Activated T-helper 1 cell treated with anti-CD3 and anti-CD28 coated beads, Interleukin-12 subunit alpha, Interleukin-12 subunit beta, Interleukin-2, Interleukin-4 antibody, amounts not matched to agents 30 ng/mL and 10 ng/mL and 1 ng/mL, durations not matched to agents 14 hours and 24 hours and 36 hours (primary cell): ENCODE measurements at regions not wholly inside any gene's neighbourhood (a gene's known extent, or its start where the extent isn't known, plus 50 kb on each side); places are given as distances from the start of the nearest gene placed in this dataset.

Experiments
- DNase-seq: peaks from one replicate; pipeline ENCODE4 v3.0.0; 2021; ENCODE audit warnings: low spot score
- H3K27ac Mint-ChIP-seq: one replicate; pipeline ENCODE4 v1.8.0; 2021; ENCODE audit warnings: mild to moderate bottlenecking, mixed read lengths
- H3K27me3 Mint-ChIP-seq: one replicate; pipeline ENCODE4 v1.8.0; 2022; ENCODE audit warnings: mild to moderate bottlenecking, moderate library complexity, mixed read lengths; ENCODE audit not compliant: insufficient read depth
- H3K36me3 Mint-ChIP-seq: one replicate; pipeline ENCODE4 v1.8.0; 2021; ENCODE audit warnings: low read depth, mixed read lengths
- H3K4me1 Mint-ChIP-seq: one replicate; pipeline ENCODE4 v1.8.0; 2021; ENCODE audit warnings: low read depth, mixed read lengths
- H3K4me3 Mint-ChIP-seq: one replicate; pipeline ENCODE4 v1.8.0; 2021; ENCODE audit warnings: mild to moderate bottlenecking, moderate library complexity, mixed read lengths
- H3K9me3 Mint-ChIP-seq: one replicate; pipeline ENCODE4 v1.8.0; 2021; ENCODE audit warnings: mixed read lengths
- intact Hi-C: fragments of 100-400 bp; cut with micrococcal nuclease; formaldehyde crosslinking; loops from one replicate; pipeline ENCODE4 v1.15.1; 2024

DNA sequence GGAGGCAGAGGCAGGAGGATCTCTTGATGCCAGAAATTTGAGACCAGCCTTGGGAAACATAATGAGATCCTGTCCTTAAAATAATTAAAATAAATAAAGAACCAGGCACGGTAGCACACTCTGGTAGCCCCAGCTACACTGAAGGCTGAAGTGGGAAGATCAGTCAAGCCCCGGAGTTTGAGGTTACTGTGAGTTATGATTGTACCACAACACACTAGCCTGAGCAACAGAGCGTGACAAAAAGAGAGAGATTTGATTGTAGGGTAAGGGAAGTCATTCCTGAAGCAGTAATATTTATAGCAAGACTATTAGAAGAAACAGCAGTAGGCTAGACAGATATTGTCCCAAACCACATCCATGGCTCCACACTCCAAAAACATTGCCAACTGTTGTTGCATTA, 1408.4 kb upstream of the TENM4 start:
- DNase-seq, result no peak
- Mint-ChIP-seq H3K4me3 (no peak overlapping the region), H3K9me3 (peaks cover 6% of the 10 kb centered on the region), H3K4me1 (no peaks in the 10 kb centered on the region), H3K27me3 (no peaks in the 10 kb centered on the region), H3K27ac (no peak overlapping the region), H3K36me3 (no peaks in the 10 kb centered on the region)
- intact Hi-C loops, result no loop called here

DNA sequence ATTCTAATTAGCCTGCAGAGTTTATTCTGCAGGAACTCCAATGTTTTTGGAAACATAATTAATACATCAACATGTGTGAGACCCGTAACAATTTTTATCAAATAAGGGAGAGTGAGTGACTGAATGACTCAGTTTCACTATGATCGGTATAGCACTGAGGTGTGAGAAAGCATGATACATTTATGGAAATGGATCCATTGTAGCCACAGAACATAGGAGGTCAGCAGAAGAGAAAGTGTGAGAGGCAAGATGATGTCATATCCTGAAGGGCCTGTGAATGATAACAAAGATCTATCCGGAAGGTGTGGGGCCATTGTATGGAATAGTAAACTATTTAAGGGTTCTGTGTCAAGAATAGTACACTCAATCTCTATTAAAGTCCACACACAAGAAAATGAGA, 1406.1 kb upstream of the TENM4 start:
- Mint-ChIP-seq H3K27ac (no peak overlapping the region), H3K36me3 (no peaks in the 10 kb centered on the region), H3K9me3 (peaks cover 10% of the 10 kb centered on the region), H3K4me1 (no peaks in the 10 kb centered on the region), H3K4me3 (no peak overlapping the region), H3K27me3 (no peaks in the 10 kb centered on the region)
- intact Hi-C loops, result no loop called here
- DNase-seq, result no peak

DNA sequence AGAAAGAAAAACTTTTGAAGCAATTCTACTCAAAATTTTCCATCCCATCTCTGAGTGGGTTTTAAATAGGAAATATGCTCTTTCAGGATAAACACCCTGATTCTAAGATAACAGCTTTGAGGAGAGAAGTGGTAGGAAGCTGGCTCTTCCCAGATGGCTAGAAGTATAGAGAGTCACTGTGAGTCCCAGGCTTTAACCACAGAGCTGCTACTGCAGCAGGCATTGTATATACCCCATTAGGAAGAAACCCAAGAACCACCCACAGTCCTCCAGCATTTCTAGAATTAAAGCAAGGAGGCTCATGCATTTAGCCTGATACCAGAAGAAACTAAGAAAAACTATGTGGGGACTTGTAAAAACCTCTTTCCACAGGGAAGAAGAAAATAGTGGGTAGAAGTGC, 1405.6 kb upstream of the TENM4 start:
- Mint-ChIP-seq H3K27me3 (no peaks in the 10 kb centered on the region), H3K36me3 (no peaks in the 10 kb centered on the region), H3K27ac (no peak overlapping the region), H3K4me1 (no peaks in the 10 kb centered on the region), H3K9me3 (peaks cover 10% of the 10 kb centered on the region), H3K4me3 (no peak overlapping the region)
- intact Hi-C loops, result no loop called here
- no peak for DNase-seq

DNA sequence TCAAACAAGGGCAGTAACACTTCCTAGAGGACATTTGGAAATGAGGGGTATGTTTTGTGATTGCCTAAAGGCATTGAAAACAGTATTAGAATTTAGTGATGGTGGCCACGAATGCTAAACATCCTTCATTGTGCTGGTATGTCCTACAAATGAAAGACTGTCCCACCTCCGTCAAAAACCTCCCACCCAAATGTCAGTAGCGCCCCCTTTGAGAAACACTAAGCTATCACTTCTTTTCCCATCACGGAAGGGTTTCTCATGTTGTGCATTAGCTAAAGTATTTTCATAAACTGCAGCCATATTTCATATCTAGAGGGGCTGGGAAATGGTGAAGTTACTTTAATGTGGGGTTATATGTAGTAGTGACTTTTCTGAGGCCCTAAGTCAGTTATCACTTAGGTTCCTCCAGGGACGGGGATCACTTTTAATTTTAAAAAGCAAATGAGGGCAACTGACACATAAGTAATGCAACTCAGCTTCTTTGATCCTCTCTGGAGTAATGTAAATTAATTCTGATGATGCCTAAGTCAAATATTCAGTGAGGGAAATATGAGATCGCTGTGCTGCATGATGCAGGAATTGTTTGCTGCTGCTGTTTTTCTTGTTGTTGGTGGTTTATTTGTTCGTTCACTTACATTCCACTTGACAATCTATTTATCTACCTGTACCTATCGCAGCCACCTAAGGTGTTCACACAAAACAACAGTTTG, 1403.4 kb upstream of the TENM4 start:
- Mint-ChIP-seq H3K27ac (no peak overlapping the region), H3K27me3 (no peaks in the 10 kb centered on the region), H3K9me3 (peaks cover 10% of the 10 kb centered on the region), H3K36me3 (no peaks in the 10 kb centered on the region), H3K4me3 (no peak overlapping the region), H3K4me1 (no peaks in the 10 kb centered on the region)
- intact Hi-C loops, result no loop called here
- no peak for DNase-seq

DNA sequence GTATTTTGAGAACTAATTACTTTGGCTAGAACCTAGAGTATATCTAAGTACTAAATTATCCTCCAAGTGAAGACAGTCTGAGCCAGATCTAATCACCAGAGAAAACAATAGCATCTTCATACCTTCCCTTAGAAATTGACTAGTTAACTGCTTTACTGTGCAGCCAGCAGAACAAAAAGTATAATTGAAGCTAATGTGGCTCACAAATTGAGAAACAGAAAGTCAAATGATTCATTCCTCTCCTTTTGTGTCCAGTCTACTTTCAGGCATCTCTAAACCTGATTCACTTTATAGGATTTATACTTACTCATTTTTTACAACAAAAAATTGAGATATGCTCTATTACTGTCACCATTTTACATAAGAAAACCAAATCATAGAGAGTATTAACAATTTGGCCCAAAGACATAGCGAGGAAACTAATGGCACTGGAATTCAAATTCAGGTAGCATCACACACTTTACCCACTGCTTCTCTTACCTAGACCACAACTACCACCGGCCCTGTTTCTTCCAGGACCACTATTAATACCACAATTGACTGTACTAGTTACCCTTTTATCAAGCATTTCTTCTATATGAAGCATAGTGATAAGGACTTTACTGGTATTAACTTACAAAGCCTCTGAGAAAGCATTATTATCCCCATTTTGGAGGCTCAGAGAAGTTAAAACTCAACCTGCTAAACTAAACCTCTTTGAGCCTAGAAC, 1402.6 kb upstream of the TENM4 start:
- no peaks in the 10 kb centered on the region for H3K27me3 Mint-ChIP-seq
- no peak for DNase-seq
- peaks cover 10% of the 10 kb centered on the region for H3K9me3 Mint-ChIP-seq
- H3K4me1 Mint-ChIP-seq, result no peaks in the 10 kb centered on the region
- no peaks in the 10 kb centered on the region for H3K36me3 Mint-ChIP-seq
- intact Hi-C loops, result no loop called here
- H3K27ac Mint-ChIP-seq, result no peak overlapping the region
- no peak overlapping the region for H3K4me3 Mint-ChIP-seq

DNA sequence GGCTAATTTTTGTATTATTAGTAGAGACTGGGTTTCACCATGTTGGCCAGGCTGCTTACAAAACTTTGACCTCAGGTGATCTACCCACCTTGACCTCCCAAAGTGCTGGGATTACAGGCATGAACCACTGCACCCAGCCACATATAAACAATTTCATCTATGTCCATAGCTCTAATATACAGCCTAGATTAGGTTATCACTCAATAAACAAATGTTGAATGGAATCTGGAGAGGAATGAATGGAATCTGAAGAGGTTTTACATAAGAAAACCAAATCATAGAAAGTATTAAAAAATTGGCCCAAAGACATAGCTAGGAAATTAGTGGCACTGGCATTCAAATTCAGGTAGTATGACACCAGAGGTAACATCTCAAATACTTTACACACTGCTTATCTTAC, 1401.4 kb upstream of the TENM4 start:
- Mint-ChIP-seq H3K36me3 (no peaks in the 10 kb centered on the region), H3K9me3 (peaks cover 10% of the 10 kb centered on the region), H3K4me1 (no peaks in the 10 kb centered on the region), H3K27ac (no peak overlapping the region), H3K27me3 (no peaks in the 10 kb centered on the region), H3K4me3 (no peak overlapping the region)
- no peak for DNase-seq
- intact Hi-C loops, result no loop called here

DNA sequence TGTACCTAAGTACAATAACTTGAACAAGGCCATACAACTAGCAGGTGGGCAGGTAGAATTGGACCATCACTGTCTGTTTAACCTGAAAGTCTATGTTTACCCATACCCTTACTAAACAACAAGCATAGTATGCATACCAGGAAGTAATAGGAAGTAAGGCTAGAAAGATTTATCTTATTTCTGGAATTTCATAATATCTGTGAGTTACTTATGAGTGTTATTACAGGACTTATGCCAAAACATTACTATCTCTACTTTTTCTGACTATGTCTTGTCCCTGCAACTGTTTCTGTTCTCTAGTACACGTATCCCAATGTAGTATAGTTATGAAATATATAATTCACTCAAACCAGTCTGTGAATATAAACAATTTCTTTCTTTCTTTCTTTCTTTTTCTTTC, 1400.8 kb upstream of the TENM4 start:
- no peak overlapping the region for H3K27ac Mint-ChIP-seq
- intact Hi-C loops, result no loop called here
- no peaks in the 10 kb centered on the region for H3K4me1 Mint-ChIP-seq
- H3K27me3 Mint-ChIP-seq, result peaks cover 1% of the 10 kb centered on the region
- H3K4me3 Mint-ChIP-seq, result no peak overlapping the region
- no peaks in the 10 kb centered on the region for H3K36me3 Mint-ChIP-seq
- H3K9me3 Mint-ChIP-seq, result peaks cover 5% of the 10 kb centered on the region
- DNase-seq, result no peak

DNA sequence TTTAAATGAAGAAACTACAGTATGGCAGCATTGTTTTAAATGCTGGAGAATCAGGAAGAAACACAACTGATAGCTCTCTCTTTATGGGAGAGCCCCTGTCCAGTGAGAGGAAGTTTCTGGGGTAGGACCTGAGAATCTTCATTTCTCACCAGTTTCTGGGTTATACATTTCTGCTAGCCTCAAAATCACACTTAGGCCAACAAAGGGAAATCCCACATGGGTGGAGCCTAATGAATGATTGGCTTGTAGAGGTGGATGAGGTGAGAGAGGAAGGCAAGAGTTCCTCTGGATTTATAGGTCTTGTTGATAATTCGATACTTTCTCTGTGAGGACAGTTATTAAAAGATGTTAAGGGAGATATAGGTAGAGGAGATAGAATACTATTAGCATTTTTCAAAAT, 1397.3 kb upstream of the TENM4 start:
- peaks cover 2% of the 10 kb centered on the region for H3K27me3 Mint-ChIP-seq
- H3K4me3 Mint-ChIP-seq, result no peak overlapping the region
- H3K27ac Mint-ChIP-seq, result no peak overlapping the region
- no peaks in the 10 kb centered on the region for H3K4me1 Mint-ChIP-seq
- no peaks in the 10 kb centered on the region for H3K36me3 Mint-ChIP-seq
- peaks cover 1% of the 10 kb centered on the region for H3K9me3 Mint-ChIP-seq
- DNase-seq, result no peak
- intact Hi-C loops, result no loop called here

DNA sequence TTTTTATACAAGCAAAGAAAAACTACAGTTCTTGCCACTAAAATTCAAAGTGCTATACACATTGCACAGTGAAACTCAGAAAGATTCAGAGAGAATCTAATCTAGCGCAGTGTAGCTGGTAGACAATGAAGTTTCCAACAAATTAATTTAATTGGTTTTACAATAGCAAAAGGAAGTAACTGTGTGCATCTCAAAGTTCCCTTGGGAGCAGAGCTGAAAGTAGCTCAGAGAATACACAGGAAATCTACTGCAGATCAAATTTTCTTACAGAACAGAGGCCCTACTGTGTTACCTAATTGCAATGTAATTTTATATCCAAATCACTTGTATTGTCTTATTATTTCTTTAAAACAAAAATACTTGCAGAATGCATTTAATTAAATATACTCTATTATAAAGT, 1396.2 kb upstream of the TENM4 start:
- Mint-ChIP-seq H3K27me3 (peaks cover 2% of the 10 kb centered on the region), H3K4me3 (no peak overlapping the region), H3K4me1 (no peaks in the 10 kb centered on the region), H3K27ac (no peak overlapping the region), H3K36me3 (no peaks in the 10 kb centered on the region), H3K9me3 (no peaks in the 10 kb centered on the region)
- intact Hi-C loops, result no loop called here
- DNase-seq, result no peak

DNA sequence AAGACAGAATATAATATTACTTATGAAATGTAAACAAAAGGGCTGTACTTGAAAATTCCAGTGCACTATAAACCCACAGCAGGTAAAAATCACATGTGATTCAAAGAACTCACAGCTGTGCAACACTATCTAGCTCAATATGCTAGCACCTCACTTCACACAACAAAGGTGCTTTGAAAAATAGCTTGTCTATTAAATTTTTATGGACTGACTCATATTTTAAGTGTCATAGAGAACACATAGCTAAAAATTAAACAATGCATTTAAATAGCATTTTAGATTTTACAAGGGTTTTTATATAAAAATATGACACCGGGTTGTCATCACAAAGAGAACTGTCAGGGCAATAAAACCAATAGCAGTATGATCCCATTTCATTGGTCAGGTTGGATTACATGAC, 1390.5 kb upstream of the TENM4 start:
- no peak overlapping the region for H3K4me3 Mint-ChIP-seq
- H3K9me3 Mint-ChIP-seq, result no peaks in the 10 kb centered on the region
- no peaks in the 10 kb centered on the region for H3K4me1 Mint-ChIP-seq
- intact Hi-C loops, result no loop called here
- H3K27me3 Mint-ChIP-seq, result no peaks in the 10 kb centered on the region
- DNase-seq, result no peak
- no peaks in the 10 kb centered on the region for H3K36me3 Mint-ChIP-seq
- H3K27ac Mint-ChIP-seq, result no peak overlapping the region

DNA sequence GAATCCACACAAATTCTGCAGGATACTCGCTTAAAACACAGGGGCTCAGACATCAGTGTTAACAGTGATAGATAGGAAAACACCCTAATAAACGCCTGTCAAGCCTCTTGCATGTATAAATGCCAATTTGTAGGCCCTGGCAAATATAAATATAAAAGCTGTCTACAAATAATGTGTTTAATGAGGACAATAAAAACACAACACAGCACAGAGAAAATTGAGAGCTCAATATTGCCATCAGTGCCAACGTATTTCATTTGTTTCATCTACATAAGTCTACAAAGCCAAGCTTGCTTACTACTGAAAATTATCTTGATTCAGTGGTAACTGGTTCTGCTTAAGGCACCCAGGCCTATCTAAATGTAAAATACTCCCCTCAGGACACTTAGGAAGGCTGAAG, 1387.0 kb upstream of the TENM4 start:
- DNase-seq, result no peak
- intact Hi-C loops, result no loop called here
- no peaks in the 10 kb centered on the region for H3K9me3 Mint-ChIP-seq
- H3K27me3 Mint-ChIP-seq, result no peaks in the 10 kb centered on the region
- H3K4me1 Mint-ChIP-seq, result no peaks in the 10 kb centered on the region
- no peak overlapping the region for H3K27ac Mint-ChIP-seq
- no peak overlapping the region for H3K4me3 Mint-ChIP-seq
- H3K36me3 Mint-ChIP-seq, result no peaks in the 10 kb centered on the region

DNA sequence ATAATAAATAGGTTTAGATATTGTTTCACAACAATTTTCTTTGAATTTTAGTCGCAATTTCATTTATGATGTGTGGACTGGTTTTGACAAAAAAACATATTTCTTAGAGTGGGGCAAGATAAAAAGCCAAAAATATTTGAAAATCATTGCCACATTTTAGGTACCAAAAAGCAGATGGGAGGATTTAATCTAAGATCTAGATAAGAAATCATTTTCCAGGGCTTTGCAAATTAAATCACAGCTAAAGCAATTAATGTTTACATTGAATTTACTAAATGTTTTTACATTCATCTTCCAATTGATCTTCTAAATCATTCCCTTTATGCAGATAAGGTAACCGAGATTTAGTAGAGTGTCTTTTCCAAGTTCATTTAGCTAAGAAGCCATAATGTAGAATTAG, 1386.0 kb upstream of the TENM4 start:
- no peaks in the 10 kb centered on the region for H3K9me3 Mint-ChIP-seq

DNA sequence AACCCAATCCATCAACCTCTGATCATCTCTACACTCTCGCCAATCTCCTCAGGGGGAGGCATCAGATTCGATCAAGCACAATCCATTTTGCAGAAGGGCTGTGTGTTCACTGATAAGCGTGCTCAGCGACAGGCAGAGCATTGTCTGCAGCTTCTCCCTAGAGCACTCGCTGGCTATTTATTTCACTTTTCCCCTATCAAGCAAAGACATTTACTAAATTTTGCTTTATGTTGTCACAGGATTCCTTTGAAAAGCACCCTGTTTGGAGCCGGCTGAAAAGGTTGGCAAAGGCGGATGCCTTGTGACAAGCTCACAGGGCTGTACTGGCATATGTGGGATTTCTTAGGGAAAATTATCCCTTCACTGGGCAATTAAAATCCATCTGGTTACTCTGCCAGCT, 1381.5 kb upstream of the TENM4 start:
- H3K36me3 Mint-ChIP-seq, result no peaks in the 10 kb centered on the region
- no peaks in the 10 kb centered on the region for H3K27me3 Mint-ChIP-seq
- no peak overlapping the region for H3K27ac Mint-ChIP-seq
- intact Hi-C loops, result no loop called here
- no peaks in the 10 kb centered on the region for H3K4me1 Mint-ChIP-seq
- peaks cover 3% of the 10 kb centered on the region for H3K9me3 Mint-ChIP-seq
- DNase-seq, result no peak
- no peak overlapping the region for H3K4me3 Mint-ChIP-seq

More for the DNA sequence above, 1386.0 kb upstream of the TENM4 start:
- DNase-seq, result no peak
- no peaks in the 10 kb centered on the region for H3K36me3 Mint-ChIP-seq
- H3K27ac Mint-ChIP-seq, result no peak overlapping the region
- intact Hi-C loops, result no loop called here
- no peaks in the 10 kb centered on the region for H3K4me1 Mint-ChIP-seq
- no peak overlapping the region for H3K4me3 Mint-ChIP-seq
- no peaks in the 10 kb centered on the region for H3K27me3 Mint-ChIP-seq

DNA sequence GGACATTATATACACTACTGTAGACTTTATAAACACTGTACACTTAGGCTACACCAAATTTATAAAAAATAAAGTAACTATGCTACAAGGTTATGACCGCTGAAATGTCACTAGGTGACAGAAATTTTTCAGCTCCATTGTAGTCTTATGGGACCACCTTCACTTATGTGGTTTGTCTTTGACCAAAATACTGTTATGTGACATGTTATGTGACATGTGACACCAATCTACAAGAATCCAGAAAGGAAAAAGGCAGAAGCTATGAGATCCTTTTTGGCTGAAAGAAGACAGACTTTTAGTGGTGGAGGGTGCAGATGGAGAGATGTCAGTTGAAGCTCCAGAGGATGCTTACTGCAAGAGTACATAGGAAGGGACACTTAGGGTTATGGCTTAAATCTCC, 1378.4 kb upstream of the TENM4 start:
- no peaks in the 10 kb centered on the region for H3K36me3 Mint-ChIP-seq
- H3K27me3 Mint-ChIP-seq, result no peaks in the 10 kb centered on the region
- no peak for DNase-seq
- H3K4me1 Mint-ChIP-seq, result peaks cover 11% of the 10 kb centered on the region
- intact Hi-C loops, result no loop called here
- peaks cover 7% of the 10 kb centered on the region for H3K9me3 Mint-ChIP-seq
- no peak overlapping the region for H3K27ac Mint-ChIP-seq
- no peak overlapping the region for H3K4me3 Mint-ChIP-seq
